Hematopoietic multipotent progenitor cell treated with erythropoietin and hydrocortisone succinate and interleukin-3 and kit ligand, for 6 days (in vitro differentiated cells): ENCODE measurements at regions not wholly inside any gene's neighbourhood (a gene's known extent, or its start where the extent isn't known, plus 50 kb on each side); places are given as distances from the start of the nearest gene placed in this dataset.
"Not testable (repeated sequence)": the region's sequence is repeated elsewhere in the genome, so short reads cannot be mapped to it uniquely, and the experiment has no call there.

Experiments
- DNase-seq: peaks from one replicate; pipeline ENCODE4 v3.0.0-alpha.2; 2015

DNA sequence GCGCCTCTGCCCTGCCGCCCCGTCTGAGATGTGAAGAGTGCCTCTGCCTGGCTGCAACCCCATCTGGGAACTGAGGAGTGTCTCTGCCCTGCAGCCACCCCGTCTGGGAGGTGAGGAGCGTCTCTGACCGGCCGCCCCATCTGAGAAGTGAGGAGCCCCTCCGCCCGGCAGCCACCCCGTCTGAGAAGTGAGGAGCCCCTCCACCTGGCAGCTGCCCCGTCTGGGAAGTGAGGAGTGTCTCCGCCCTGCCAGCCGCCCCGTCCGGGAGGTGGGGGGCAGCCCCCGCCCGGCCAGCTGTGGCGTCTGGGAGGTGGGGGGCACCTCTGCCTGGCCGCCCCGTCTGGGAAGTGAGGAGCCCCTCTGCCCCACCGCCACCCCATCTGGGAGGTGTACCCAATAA, 110.4 kb downstream of the PRKAB2 start:
- not testable (repeated sequence) for DNase-seq

DNA sequence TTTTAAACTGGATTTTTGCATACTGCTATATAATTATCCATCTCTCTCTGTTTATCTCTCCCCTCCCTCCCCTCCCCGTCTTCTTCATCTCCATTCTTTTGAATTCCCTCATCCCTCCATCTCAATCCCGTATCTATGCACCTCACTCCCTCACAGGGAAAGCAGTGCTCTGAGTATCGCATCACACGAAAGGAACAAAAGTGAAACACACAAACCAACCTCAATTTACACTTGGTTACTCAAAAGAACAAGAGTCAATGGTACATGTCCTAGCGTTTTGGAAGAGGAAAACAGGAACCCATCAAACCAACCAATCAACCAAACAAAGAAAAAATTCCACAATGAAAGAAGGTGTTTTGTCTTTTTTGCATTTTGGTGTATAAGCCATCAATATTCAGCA, 115.1 kb downstream of the NBPF12 start:
- DNase-seq = no peak

DNA sequence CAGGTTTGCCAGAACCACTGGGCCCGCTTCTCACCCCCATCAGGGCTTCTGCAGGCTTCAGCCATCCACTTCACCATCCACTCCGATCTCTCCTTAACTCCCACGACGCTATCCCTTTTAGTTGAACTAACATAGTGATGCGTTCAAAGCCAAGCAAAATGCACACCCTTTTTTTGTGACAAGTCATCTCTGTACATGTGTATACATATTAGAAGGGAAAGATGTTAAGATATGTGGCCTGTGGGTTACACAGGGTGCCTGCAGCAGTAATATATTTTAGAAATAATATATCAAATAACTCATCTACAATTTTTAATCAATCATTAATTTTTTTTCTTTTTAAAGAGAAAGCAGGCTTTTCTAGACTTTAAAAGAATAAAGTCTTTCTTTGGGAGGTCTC, 114.6 kb downstream of the NBPF12 start:
- DNase-seq = no peak

DNA sequence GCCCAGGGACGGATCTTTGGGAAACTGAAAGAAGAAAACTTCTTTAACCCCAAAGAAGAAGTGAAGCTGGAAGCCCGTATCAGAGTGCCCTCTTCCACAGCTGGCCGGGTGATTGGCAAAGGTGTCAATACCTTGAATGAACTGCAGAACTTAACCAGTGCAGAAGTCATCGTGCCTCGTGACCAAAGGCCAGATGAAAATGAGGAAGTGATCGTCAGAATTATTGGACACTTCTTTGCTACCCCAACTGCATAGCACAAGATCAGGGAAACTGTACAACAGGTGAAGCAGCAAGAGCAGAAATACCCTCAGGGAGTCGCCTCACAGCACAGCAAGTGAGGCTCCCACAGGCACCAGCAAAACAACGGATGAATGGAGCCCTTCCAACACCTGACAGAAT, 114.0 kb downstream of the NBPF12 start:
- DNase-seq = no peak

DNA sequence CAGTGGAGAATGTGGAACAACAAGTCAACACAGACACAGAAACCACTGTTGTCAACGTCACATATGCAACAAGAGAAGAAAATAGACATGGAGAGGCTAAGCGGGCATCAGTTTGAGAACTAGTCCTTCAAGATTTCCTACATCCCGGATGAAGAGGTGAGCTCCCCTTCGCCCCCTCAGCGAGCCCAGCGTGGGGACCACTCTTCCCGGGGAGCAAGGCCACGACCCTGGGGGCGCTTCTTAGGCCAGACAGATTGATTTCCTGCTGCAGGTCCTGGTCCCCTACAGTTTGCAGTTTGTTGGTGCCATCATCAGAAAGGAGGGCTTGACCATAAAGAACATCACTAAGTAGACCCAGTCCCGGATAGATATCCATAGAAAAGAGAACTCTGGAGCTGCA, 113.0 kb downstream of the NBPF12 start:
- no peak for DNase-seq

DNA sequence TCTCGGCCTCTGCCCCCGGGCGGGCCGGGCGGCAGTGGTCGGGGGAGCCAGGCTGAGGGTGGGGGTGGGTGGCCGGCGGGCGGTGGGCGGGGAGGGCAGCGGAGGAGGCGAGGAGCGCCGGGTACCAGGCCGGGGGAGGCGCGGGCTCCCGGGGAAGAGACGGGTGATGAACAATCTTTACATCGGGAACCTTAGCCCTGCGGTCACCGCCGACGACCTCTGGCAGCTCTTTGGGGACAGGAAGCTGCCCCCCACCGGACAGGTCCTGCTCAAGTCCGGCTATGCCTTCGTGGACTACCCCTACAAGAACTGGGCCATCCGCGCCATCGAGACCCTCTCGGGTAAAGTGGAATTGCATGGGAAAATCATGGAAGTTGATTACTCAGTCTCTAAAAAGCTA, 112.5 kb downstream of the NBPF12 start:
- DNase-seq = no peak

DNA sequence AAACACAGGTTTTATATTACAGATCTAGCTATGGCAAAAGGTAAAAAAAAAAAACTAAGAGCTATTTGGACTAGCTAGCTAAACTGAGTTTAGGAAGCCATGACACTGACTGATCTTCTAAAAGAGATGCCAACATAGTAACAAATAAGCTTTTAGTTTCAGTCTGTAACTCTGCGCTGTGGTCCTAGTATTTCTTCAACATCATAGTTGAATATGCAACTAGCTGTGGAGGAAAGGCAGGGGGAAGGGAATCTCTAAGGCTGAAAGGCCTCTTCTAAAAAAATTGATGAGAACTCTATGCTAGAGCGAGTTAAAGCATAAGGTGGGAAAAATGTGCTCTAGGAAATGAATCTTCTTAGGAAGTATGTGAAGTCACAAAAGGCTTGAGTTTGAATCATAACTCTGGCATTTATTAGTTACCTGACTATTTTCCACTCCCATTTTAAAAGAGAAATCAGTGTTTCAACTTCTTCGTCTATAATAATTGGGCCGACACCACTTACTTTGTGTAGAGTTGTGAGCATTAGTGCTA, 108.8 kb downstream of the NBPF12 start:
- DNase-seq = not testable (repeated sequence)

DNA sequence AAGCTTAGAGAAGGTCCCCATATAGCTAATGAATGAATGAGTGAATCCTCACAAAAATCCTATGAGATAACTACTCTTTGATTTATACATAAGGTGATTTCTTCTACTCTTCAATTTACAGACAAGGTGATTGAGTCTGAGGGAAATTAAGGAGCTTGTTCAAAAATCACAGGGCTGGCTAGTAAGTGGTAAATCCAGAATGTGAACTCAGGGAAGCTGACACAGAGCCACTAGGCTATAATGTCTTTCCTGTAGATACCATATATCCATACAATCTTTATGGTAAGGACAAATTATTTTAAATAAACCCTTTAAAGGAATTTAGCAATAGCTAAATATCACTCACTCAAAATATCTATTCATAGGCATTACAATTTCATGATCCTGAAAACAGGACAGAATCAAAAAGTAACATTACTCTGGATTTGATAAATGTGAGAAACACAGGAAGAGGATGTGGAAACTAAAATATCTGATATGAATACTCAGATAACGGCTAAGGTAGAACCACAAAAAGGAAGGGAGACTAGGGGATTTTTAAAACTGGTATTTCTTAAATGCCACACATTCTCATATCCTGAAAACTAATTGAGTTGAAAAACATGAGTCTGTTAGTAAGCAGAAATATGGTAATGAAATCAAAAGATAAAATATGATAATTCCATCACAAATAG, 108.2 kb downstream of the NBPF12 start:
- DNase-seq = no peak
